HCT116 (cell line): ENCODE measurements at regions not wholly inside any gene's neighbourhood (a gene's known extent, or its start where the extent isn't known, plus 50 kb on each side); places are given as distances from the start of the nearest gene placed in this dataset.

Experiments
- ATAC-seq: fragments of 200-7000 bp; cut with Tn5 transposase; 2 replicates; pipeline ENCODE4 v1.9.1; 2020; ENCODE audit warnings: mild to moderate bottlenecking, moderate library complexity
- BruUV-seq: library from RNA; stranded (reverse); fragments of 400-500 nt; replicated peaks from 2 replicates; lab custom pipeline; 2021; lab: Mats Ljungman, UMichigan
- CTCF ChIA-PET: fragments of 300-600 bp; sonication (Branson Sonifier 250); formaldehyde crosslinking; loops from one replicate; lab custom pipeline; 2021; ENCODE audit warnings: antibody characterized with exemption; lab: Charles Lee
- POLR2A ChIA-PET: fragments of 300-600, 350-600 bp; sonication (Branson Sonifier 250); formaldehyde crosslinking; loops from one replicate; lab custom pipeline; 2021; ENCODE audit warnings: antibody characterized with exemption; lab: Charles Lee
- RAD21 ChIA-PET, 2 experiments: fragments of 300-600 bp; sonication (Branson Sonifier 250); formaldehyde crosslinking; loops; one replicate each; lab custom pipeline; 2023; ENCODE audit warnings: low total read pairs in 2 of 2; ENCODE audit not compliant: uncharacterized antibody in 2 of 2, unreplicated experiment in 2 of 2, low non-redundant PET in 1 of 2; lab: Charles Lee
- DNase-seq: peaks from one replicate; pipeline ENCODE4 v3.0.0-alpha.2; 2010; ENCODE audit warnings: low read depth, low spot score
- H2AFZ ChIP-seq: fragments of 200-600 bp; shearing (Covaris generic), sonication (generic); 2 replicates; pipeline ENCODE4 v1.6.1; 2017; ENCODE audit warnings: low read depth, mixed run types, mixed read lengths, antibody characterized with exemption, low read length; ENCODE audit not compliant: poor library complexity, severe bottlenecking
- H3K27ac ChIP-seq: 2 replicates; pipeline ENCODE4 v1.5.1; 2012; ENCODE audit warnings: low read depth, low read length
- H3K27me3 ChIP-seq: fragments of 200-600 bp; sonication (generic); 2 replicates; pipeline ENCODE4 v1.6.1; 2016; ENCODE audit warnings: mixed run types, low read length, mixed read lengths; ENCODE audit not compliant: insufficient read depth
- H3K36me3 ChIP-seq, 2 experiments: fragments of 200-500 bp in 1 of 2; fragments of 200-600 bp in 1 of 2; sonication (Bioruptor generic) in 1 of 2; sonication (generic) in 1 of 2; 2 replicates each; pipeline versions ENCODE4 v1.5.1 to v1.6.1; 2014 to 2016; ENCODE audit warnings: low read length in 2 of 2, inconsistent platforms in 1 of 2, mixed read lengths in 1 of 2, mixed run types in 1 of 2; ENCODE audit not compliant: insufficient read depth in 2 of 2, control insufficient read depth in 1 of 2
- H3K4me1 ChIP-seq, 2 experiments: fragments of 200-600 bp in 1 of 2; sonication (generic) in 1 of 2; 2 replicates each; pipeline versions ENCODE4 v1.5.1 to v1.6.1; 2012 to 2017; ENCODE audit warnings: low read length in 2 of 2, inconsistent platforms in 1 of 2, mild to moderate bottlenecking in 1 of 2, mixed read lengths in 1 of 2, mixed run types in 1 of 2, moderate library complexity in 1 of 2; ENCODE audit not compliant: insufficient read depth in 2 of 2, control insufficient read depth in 1 of 2
- H3K4me2 ChIP-seq: fragments of 200-600 bp; sonication (generic); 2 replicates; pipeline ENCODE4 v1.6.1; 2017; ENCODE audit warnings: mixed run types, low read length, mixed read lengths
- H3K4me3 ChIP-seq, 2 experiments: fragments of 200-600 bp in 1 of 2; sonication (generic) in 1 of 2; replicated peaks in 1 of 2; 2 replicates each; pipeline ENCODE4 v1.5.1; 2011 to 2016; ENCODE audit warnings: low read length in 2 of 2, control low read depth in 1 of 2, low read depth in 1 of 2, mild to moderate bottlenecking in 1 of 2, mixed read lengths in 1 of 2, mixed run types in 1 of 2
- H3K79me2 ChIP-seq: fragments of 200-600 bp; sonication (generic); 2 replicates; pipeline ENCODE4 v1.6.1; 2017; ENCODE audit warnings: mild to moderate bottlenecking, mixed run types, low read length, moderate library complexity, mixed read lengths; ENCODE audit not compliant: insufficient read depth
- H3K9ac ChIP-seq: fragments of 200-600 bp; sonication (generic); 2 replicates; pipeline ENCODE4 v1.6.1; 2016; ENCODE audit warnings: low read length, mixed read lengths
- H3K9me2 ChIP-seq: fragments of 200-600 bp; sonication (generic), shearing (Covaris generic); 2 replicates; pipeline ENCODE4 v1.6.1; 2017; ENCODE audit warnings: mixed run types, mild to moderate bottlenecking, moderate library complexity; ENCODE audit not compliant: insufficient read depth
- H3K9me3 ChIP-seq, 2 experiments: fragments of 200-500 bp in 1 of 2; fragments of 200-600 bp in 1 of 2; sonication (Bioruptor generic) in 1 of 2; sonication (generic) in 1 of 2; 2 replicates each; pipeline ENCODE4 v1.6.1; 2014 to 2017; ENCODE audit warnings: low read length in 2 of 2, mixed read lengths in 2 of 2, inconsistent platforms in 1 of 2, low read depth in 1 of 2, mild to moderate bottlenecking in 1 of 2, mixed run types in 1 of 2, moderate library complexity in 1 of 2; ENCODE audit not compliant: control insufficient read depth in 1 of 2, insufficient read depth in 1 of 2
- H4K20me1 ChIP-seq: fragments of 200-600 bp; sonication (generic), shearing (Covaris generic); 2 replicates; pipeline ENCODE4 v1.6.1; 2017; ENCODE audit warnings: mixed run types, mild to moderate bottlenecking, moderate library complexity; ENCODE audit not compliant: insufficient read depth
- ATF3 ChIP-seq: IDR thresholded peaks from 2 replicates; pipeline ENCODE4 v1.6.1; 2012
- CBX3 ChIP-seq: IDR thresholded peaks from 2 replicates; pipeline ENCODE4 v1.6.1; 2012; ENCODE audit warnings: low read depth
- CEBPB ChIP-seq: IDR thresholded peaks from 2 replicates; pipeline ENCODE4 v1.6.1; 2012; ENCODE audit warnings: low read depth
- CTCF ChIP-seq, 3 experiments: fragments of 200-600 bp in 1 of 3; sonication (generic) in 1 of 3; IDR thresholded peaks in 2 of 3; conservative IDR thresholded peaks in 1 of 3; 2 replicates each; pipeline ENCODE4 v1.5.1; 2012 to 2017; ENCODE audit warnings: low read depth in 2 of 3, low read length in 2 of 3, antibody characterized with exemption in 1 of 3, borderline replicate concordance in 1 of 3, control low read depth in 1 of 3, mild to moderate bottlenecking in 1 of 3, mixed read lengths in 1 of 3, mixed run types in 1 of 3, moderate library complexity in 1 of 3; ENCODE audit not compliant: insufficient read depth in 1 of 3
- JUND ChIP-seq: IDR thresholded peaks from 2 replicates; pipeline ENCODE4 v1.6.1; 2012
- MAX ChIP-seq: IDR thresholded peaks from 2 replicates; pipeline ENCODE4 v1.6.1; 2012
- POLR2A ChIP-seq: IDR thresholded peaks from 2 replicates; pipeline ENCODE4 v1.7.0; 2011; ENCODE audit warnings: borderline replicate concordance; ENCODE audit not compliant: insufficient read depth, insufficient read length; ENCODE audit errors: extremely low read depth
- POLR2AphosphoS5 ChIP-seq: IDR thresholded peaks from 2 replicates; pipeline ENCODE4 v1.6.1; 2011; ENCODE audit warnings: mild to moderate bottlenecking, low read depth, low read length, moderate library complexity
- REST ChIP-seq: IDR thresholded peaks from 2 replicates; pipeline ENCODE4 v1.6.1; 2012; ENCODE audit warnings: low read depth
- SRF ChIP-seq: IDR thresholded peaks from 2 replicates; pipeline ENCODE4 v1.6.1; 2012; ENCODE audit warnings: low read depth
- TCF7L2 ChIP-seq: IDR thresholded peaks from 2 replicates; pipeline ENCODE4 v1.7.0; 2011; ENCODE audit warnings: borderline replicate concordance, inconsistent platforms; ENCODE audit not compliant: insufficient read depth, insufficient read length; ENCODE audit errors: extremely low read depth
- YY1 ChIP-seq: IDR thresholded peaks from 2 replicates; pipeline ENCODE4 v1.6.1; 2011; ENCODE audit warnings: low read length, low read depth, moderate library complexity, mild to moderate bottlenecking; ENCODE audit not compliant: insufficient replicate concordance; ENCODE audit errors: extremely low read depth
- ZFX ChIP-seq: fragments of 450-650 bp; IDR thresholded peaks from 2 replicates; pipeline ENCODE4 v1.6.1; 2017
- ZNF274 ChIP-seq: fragments of 200-500 bp; sonication (Bioruptor generic); IDR thresholded peaks from 2 replicates; pipeline ENCODE4 v1.6.1; 2014; ENCODE audit warnings: mild to moderate bottlenecking, low read depth, low read length, inconsistent platforms
- intact Hi-C: fragments of 100-400 bp; cut with micrococcal nuclease; formaldehyde crosslinking; loops from 2 replicates; pipeline ENCODE4 v1.10.0; 2022
- TF ChIP-seq, protein P1 (sequence below): IDR thresholded peaks from 2 replicates; pipeline ENCODE4 v1.6.1; 2011; ENCODE audit warnings: mild to moderate bottlenecking, low read length, moderate library complexity; ENCODE audit not compliant: insufficient replicate concordance; ENCODE audit errors: extremely low read depth

DNA sequence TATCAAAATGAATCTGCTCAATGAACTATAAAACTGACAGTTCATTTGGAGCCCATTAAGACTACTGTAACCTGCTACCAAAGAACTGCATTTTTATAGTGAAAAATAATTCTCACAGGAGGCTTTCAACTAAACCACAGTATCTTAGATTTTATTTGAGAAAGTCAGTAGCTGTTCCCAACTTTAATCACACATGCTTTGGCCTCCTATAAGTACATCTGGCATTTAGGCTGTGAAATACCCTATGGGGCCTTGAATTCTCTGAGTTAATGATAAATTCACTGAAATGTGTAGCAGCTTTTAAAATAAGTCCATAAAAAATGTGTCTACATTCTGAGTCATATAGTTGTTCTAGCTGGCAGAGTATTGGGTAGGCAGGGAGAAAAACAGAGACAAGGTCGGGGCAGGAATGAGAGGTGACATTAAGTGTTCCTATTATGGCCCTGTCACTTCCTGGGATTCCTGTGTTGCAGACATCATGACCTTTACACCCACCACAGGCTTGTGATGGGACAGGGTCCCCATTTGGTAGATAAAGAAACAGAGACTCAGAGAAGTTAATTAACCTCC lies 588.8 kb downstream of the REEP3 start:
- CTCF ChIA-PET: no interaction called here
- no peaks in the 10 kb centered on the region for H3K27me3 ChIP-seq
- H3K4me1 ChIP-seq: no peaks in the 10 kb centered on the region
- H3K27ac ChIP-seq: no peak overlapping the region
- DNase-seq (no peak), ATAC-seq (no peak)
- H3K36me3 ChIP-seq: no peaks in the 10 kb centered on the region
- intact Hi-C loops: loop anchor here (10.0 kb wide), 1 partner anchor 265 kb away; no protein-coding TSS in a partner anchor
- POLR2A ChIA-PET: no interaction called here
- H3K9me3 ChIP-seq: no peaks in the 10 kb centered on the region
- no peaks in the 10 kb centered on the region for H3K9me2 ChIP-seq
- TF ChIP-seq TCF7L2: no peak
- TF ChIP-seq POLR2A: no peak
- no peak for TF ChIP-seq ATF3
- no peak for TF ChIP-seq ZFX
- TF ChIP-seq POLR2AphosphoS5: no peak
- TF ChIP-seq, protein P1, sequence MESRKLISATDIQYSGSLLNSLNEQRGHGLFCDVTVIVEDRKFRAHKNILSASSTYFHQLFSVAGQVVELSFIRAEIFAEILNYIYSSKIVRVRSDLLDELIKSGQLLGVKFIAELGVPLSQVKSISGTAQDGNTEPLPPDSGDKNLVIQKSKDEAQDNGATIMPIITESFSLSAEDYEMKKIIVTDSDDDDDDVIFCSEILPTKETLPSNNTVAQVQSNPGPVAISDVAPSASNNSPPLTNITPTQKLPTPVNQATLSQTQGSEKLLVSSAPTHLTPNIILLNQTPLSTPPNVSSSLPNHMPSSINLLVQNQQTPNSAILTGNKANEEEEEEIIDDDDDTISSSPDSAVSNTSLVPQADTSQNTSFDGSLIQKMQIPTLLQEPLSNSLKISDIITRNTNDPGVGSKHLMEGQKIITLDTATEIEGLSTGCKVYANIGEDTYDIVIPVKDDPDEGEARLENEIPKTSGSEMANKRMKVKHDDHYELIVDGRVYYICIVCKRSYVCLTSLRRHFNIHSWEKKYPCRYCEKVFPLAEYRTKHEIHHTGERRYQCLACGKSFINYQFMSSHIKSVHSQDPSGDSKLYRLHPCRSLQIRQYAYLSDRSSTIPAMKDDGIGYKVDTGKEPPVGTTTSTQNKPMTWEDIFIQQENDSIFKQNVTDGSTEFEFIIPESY: no peak
- no peak for TF ChIP-seq YY1
- TF ChIP-seq MAX: no peak
- TF ChIP-seq ZNF274: no peak
- no peak for TF ChIP-seq CEBPB
- no peak for TF ChIP-seq JUND
- no peak for TF ChIP-seq CTCF (IDR thresholded peaks at IDR 0.05 in 2 of 3, conservative IDR thresholded peaks at IDR 0.05 in 1 of 3; ENCODE audit: borderline replicate concordance in 1 of 3, insufficient read depth in 1 of 3, low read depth in 2 of 3, low read length in 2 of 3)
- TF ChIP-seq SRF: no peak
- TF ChIP-seq CBX3: no peak
- TF ChIP-seq REST: no peak
- no TSS peak for BruUV-seq
- H3K9ac ChIP-seq: no peak overlapping the region
- RAD21 ChIA-PET: no interaction called here
- no peak overlapping the region for H3K4me2 ChIP-seq
- H3K4me3 ChIP-seq: no peak overlapping the region
- no peak overlapping the region for H2AFZ ChIP-seq
- no peaks in the 10 kb centered on the region for H4K20me1 ChIP-seq
- H3K79me2 ChIP-seq: no peaks in the 10 kb centered on the region
